ENCODE measurements at regions not wholly inside any gene's neighbourhood (a gene's known extent, or its start where the extent isn't known, plus 50 kb on each side); places are given as distances from the start of the nearest gene placed in this dataset.
"Not testable (repeated sequence)": the region's sequence is repeated elsewhere in the genome, so short reads cannot be mapped to it uniquely, and the experiment has no call there.

DNA sequence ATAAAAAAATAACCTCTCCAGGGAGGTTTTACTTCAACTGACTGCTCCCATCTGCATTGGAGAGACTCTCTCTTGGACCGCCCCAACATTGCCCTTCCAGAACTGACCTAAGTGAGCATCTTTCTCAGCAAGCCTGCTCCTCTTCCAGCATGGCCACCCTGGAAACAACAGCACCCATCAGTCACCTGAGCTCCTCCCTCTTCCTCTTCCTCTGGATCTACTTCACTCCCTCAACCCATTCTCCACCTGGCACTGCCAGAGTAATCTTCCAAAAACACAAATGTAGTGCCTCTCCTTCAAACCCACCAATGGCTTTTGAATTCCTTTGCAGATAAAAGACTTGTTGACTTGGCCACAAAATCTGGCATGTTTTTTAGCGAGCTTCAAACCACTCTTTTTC lies 128.8 kb upstream of the NR2F2 start:
- no peak for DNase-seq (ENCODE audit: low spot score)
- in situ Hi-C loops (cut with MboI; ENCODE audit: low pct_unique_long_range_greater_than_20kb, low sequenced_read_pairs, unreplicated experiment), result no loop called here
- TF ChIP-seq, protein P1, sequence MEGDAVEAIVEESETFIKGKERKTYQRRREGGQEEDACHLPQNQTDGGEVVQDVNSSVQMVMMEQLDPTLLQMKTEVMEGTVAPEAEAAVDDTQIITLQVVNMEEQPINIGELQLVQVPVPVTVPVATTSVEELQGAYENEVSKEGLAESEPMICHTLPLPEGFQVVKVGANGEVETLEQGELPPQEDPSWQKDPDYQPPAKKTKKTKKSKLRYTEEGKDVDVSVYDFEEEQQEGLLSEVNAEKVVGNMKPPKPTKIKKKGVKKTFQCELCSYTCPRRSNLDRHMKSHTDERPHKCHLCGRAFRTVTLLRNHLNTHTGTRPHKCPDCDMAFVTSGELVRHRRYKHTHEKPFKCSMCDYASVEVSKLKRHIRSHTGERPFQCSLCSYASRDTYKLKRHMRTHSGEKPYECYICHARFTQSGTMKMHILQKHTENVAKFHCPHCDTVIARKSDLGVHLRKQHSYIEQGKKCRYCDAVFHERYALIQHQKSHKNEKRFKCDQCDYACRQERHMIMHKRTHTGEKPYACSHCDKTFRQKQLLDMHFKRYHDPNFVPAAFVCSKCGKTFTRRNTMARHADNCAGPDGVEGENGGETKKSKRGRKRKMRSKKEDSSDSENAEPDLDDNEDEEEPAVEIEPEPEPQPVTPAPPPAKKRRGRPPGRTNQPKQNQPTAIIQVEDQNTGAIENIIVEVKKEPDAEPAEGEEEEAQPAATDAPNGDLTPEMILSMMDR (IDR thresholded peaks at IDR 0.05; ENCODE audit: extremely low read depth, insufficient read depth, missing control alignments), result no peak

DNA sequence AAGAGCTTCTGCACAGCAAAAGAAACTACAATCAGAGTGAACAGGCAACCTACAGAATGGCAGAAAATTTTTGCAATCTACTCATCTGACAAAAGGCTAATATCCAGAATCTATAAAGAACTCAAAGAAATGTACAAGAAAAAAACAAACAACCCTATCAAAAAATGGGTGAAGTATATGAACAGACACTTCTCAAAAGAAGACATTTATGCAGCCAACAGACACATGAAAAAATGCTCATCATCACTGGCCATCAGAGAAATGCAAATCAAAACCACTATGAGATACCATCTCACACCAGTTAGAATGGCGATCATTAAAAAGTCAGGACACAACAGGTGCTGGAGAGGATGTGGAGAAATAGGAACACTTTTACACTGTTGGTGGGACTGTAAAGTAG lies 124.9 kb upstream of the NR2F2 start:
- in situ Hi-C loops (cut with MboI; ENCODE audit: low pct_unique_long_range_greater_than_20kb, low sequenced_read_pairs, unreplicated experiment); DNase-seq (ENCODE audit: low spot score): not testable (repeated sequence)

DNA sequence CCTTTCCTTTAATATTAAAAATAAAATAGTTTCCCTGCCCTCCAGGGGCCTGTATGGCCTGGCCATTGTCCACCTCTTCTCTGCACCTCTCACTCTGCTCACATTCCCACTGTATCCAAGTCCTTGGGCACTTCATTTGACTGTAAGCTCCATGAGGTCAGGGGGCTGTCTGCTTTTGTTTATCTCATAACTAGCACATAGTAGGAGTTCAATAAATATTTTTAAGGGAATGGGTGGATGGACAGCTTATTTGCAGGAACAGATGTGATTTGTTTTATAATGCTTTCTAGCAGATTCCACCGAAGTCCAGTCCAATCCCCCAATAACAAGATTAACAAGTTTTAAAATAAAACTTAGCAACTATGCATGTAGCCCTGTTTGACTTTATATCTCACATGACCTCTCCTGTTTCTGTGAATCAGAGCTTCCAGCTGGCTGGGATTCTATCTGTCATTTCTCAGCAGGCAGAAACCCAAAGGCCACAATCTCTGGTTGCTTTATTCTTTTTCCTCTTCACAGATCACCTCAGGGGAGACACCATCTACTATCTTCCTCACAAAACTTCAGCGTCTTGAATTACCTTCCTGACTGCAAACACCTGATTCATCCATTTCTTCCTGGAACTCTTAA lies 123.0 kb upstream of the NR2F2 start:
- no peak for DNase-seq (ENCODE audit: low spot score)
- in situ Hi-C loops (cut with MboI; ENCODE audit: low pct_unique_long_range_greater_than_20kb, low sequenced_read_pairs, unreplicated experiment), result no loop called here
- TF ChIP-seq, protein P1 (IDR thresholded peaks at IDR 0.05; ENCODE audit: extremely low read depth, insufficient read depth, missing control alignments), result no peak

DNA sequence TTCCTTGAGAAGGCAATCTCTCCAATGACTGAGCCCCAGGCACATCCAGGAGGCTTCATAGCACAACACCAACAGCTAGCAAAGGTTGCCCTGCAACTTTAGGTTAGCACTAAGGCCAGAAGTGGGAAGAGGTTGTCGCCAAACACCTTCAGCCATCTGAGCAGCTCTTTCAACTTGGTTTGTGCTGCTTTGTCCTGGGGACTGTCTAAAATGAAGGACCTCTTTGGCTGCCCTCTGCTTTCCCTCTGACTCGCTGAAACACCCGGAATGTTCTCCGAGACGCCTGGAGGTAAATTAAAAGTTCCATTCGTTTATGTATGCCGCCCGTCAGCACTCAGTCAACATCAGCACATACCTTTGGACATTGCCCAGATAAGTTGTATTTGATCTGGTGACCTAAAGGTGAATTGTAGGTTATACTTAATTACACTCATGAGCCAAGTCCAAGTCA lies 121.2 kb upstream of the NR2F2 start:
- DNase-seq (ENCODE audit: low spot score), result no peak
- TF ChIP-seq, protein P1 (IDR thresholded peaks at IDR 0.05; ENCODE audit: extremely low read depth, insufficient read depth, missing control alignments), result no peak
- in situ Hi-C loops (cut with MboI; ENCODE audit: low pct_unique_long_range_greater_than_20kb, low sequenced_read_pairs, unreplicated experiment), result no loop called here

DNA sequence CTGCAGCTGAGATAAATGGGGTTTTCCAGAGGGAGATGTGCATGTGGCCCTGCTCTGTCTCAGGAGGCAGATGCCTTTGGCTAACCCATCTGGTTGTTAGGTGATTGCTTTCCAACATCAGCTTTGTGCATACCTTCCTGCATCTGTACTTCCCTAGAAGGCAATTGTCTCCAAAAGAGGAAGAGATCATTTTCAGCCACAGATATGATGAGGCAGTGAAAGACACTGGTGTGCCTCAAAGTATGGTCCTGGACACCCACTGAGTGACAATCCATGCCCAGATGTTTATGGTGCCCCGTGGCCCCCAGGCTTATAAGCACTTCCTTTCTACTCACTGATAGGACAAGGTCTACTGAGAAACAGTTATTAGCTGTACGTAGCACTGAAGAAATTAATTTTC lies 117.5 kb upstream of the NR2F2 start:
- in situ Hi-C loops (cut with MboI; ENCODE audit: low pct_unique_long_range_greater_than_20kb, low sequenced_read_pairs, unreplicated experiment), result no loop called here
- TF ChIP-seq, protein P1 (IDR thresholded peaks at IDR 0.05; ENCODE audit: extremely low read depth, insufficient read depth, missing control alignments), result no peak

DNA sequence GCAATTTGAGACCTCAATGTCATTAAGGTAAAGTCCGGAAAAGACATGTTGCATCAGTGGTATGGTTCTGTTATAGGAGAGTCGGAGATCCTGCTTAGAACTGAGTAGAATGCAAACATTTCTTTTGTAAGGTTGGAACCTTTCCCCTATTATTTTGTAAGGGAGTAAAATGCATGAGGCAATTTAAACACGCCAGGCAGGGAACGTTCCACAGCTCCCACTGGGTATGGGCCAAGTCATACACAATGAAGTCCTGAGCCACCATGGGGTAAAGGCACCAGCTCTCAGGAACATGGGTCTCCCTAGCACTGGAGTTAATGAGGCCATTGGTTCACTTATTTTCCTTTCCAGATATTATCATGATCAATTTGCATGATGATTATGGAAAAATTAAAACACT lies 116.6 kb upstream of the NR2F2 start:
- in situ Hi-C loops (cut with MboI; ENCODE audit: low pct_unique_long_range_greater_than_20kb, low sequenced_read_pairs, unreplicated experiment), result no loop called here
- TF ChIP-seq, protein P1 (IDR thresholded peaks at IDR 0.05; ENCODE audit: extremely low read depth, insufficient read depth, missing control alignments), result no peak

More for the DNA sequence above, 117.5 kb upstream of the NR2F2 start:
- no peak for DNase-seq (ENCODE audit: low spot score)

DNA sequence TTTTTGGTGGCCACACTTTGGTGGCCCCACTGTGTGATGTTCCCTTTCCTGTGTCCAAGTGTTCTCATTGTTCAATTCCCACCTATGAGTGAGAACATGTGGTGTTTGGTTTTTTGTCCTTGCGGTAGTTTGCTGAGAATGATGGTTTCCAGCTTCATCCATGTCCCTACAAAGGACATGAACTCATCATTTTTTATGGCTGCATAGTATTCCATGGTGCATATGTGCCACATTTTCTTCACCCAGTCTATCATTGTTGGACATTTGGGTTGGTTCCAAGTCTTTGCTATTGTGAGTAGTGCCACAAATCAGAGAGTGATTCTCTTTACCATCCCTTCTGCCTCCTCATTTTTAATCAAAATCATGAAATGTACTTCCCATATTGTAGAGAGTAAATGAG lies 114.0 kb upstream of the NR2F2 start:
- in situ Hi-C loops (cut with MboI; ENCODE audit: low pct_unique_long_range_greater_than_20kb, low sequenced_read_pairs, unreplicated experiment); DNase-seq (ENCODE audit: low spot score): not testable (repeated sequence)

More for the DNA sequence above, 116.6 kb upstream of the NR2F2 start:
- no peak for DNase-seq (ENCODE audit: low spot score)

DNA sequence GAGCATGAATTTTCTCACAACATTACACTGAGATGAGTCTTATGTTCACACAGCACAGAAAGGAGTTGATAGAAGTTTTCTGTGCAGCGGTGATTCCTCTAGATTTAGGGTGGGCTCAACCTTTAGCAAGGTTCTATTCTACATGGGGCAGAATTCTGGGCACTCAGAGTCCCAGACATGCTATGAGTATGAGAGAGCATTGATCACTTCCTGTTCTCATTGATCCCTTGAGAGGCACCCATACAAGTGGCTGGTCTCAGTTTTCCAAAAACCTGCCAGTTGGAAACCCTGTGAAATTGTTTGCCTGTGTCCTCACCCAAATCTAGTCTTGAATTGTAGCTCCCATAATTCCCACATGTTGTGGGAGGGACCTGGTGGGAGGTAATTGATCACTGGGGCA lies 112.5 kb upstream of the NR2F2 start:
- no peak for DNase-seq (ENCODE audit: low spot score)
- TF ChIP-seq, protein P1 (IDR thresholded peaks at IDR 0.05; ENCODE audit: extremely low read depth, insufficient read depth, missing control alignments), result no peak
- in situ Hi-C loops (cut with MboI; ENCODE audit: low pct_unique_long_range_greater_than_20kb, low sequenced_read_pairs, unreplicated experiment), result no loop called here
